Stomach (tissue), 4 donors: ENCODE measurements at regions not wholly inside any gene's neighbourhood (a gene's known extent, or its start where the extent isn't known, plus 50 kb on each side); places are given as distances from the start of the nearest gene placed in this dataset.

ENCODE experiments used
- EP300 ChIP-seq: sonication (generic); formaldehyde crosslinking; IDR thresholded peaks from one replicate; pipeline ENCODE4 v1.6.1; 2017; ENCODE audit warnings: antibody characterized with exemption
- POLR2AphosphoS5 ChIP-seq, 3 donors: sonication (generic); formaldehyde crosslinking; IDR thresholded peaks; one replicate each; pipeline ENCODE4 v1.6.1; 2016; ENCODE audit warnings: antibody characterized with exemption in 3 of 3
- TF ChIP-seq, protein P1 (sequence below), 7 experiments: fragments of 450-650 bp in 4 of 7; fragments of 200-600 bp in 3 of 7; sonication (generic) in 3 of 7; IDR thresholded peaks; one replicate each; pipeline ENCODE4 v1.5.1; 2016 to 2019; ENCODE audit warnings: antibody characterized with exemption in 7 of 7, control low read depth in 2 of 7, mild to moderate bottlenecking in 1 of 7

DNA sequence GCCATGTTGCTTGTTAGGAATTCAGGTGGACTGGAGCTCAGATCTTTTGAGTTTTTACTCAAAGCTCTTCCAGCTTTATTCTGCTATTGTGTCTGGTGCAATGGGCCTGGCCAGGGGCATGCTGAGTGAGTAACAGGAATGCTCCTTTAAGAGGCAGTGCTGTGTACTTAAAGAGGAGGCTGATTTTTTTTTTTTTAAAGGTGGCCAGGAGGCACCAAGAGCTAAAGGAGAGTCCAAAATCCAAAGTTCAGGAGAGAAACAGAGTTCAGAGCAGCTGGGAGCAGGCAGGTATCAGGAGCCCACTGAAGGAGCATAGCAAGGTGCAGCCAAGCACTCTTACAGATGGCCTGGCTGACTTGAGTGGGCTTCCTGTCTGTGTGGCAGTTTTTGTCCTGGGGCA lies 178.7 kb downstream of the FMR1NB start:
- TF ChIP-seq, protein P1, sequence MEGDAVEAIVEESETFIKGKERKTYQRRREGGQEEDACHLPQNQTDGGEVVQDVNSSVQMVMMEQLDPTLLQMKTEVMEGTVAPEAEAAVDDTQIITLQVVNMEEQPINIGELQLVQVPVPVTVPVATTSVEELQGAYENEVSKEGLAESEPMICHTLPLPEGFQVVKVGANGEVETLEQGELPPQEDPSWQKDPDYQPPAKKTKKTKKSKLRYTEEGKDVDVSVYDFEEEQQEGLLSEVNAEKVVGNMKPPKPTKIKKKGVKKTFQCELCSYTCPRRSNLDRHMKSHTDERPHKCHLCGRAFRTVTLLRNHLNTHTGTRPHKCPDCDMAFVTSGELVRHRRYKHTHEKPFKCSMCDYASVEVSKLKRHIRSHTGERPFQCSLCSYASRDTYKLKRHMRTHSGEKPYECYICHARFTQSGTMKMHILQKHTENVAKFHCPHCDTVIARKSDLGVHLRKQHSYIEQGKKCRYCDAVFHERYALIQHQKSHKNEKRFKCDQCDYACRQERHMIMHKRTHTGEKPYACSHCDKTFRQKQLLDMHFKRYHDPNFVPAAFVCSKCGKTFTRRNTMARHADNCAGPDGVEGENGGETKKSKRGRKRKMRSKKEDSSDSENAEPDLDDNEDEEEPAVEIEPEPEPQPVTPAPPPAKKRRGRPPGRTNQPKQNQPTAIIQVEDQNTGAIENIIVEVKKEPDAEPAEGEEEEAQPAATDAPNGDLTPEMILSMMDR (IDR thresholded peaks at IDR 0.05): no peak
- TF ChIP-seq POLR2AphosphoS5 (IDR thresholded peaks at IDR 0.05) (no peak), EP300 (no peak)
